SU-DHL-6 (cell line): ENCODE measurements at regions not wholly inside any gene's neighbourhood (a gene's known extent, or its start where the extent isn't known, plus 50 kb on each side); places are given as distances from the start of the nearest gene placed in this dataset.

Experiments used
- CTCF ChIP-seq: fragments of 200-600 bp; sonication (generic); IDR thresholded peaks from one replicate; pipeline ENCODE4 v1.5.1; 2017; ENCODE audit warnings: antibody characterized with exemption, mild to moderate bottlenecking, low read length, moderate library complexity; ENCODE audit not compliant: insufficient read depth, poor library complexity, severe bottlenecking
- EZH2phosphoT487 ChIP-seq: fragments of 200-600 bp; sonication (generic), shearing (Covaris generic); conservative IDR thresholded peaks from 2 replicates; pipeline ENCODE4 v1.6.1; 2018; ENCODE audit warnings: mild to moderate bottlenecking, antibody characterized with exemption, low read length, moderate library complexity, mixed read lengths

- TF ChIP-seq CTCF (no peak), EZH2phosphoT487 (no peak)
These were observed 472.7 kb upstream of the TRIB2 start for GRCh38 chr2:12244070-12244469.
